GM21390 (cell line): ENCODE measurements at regions not wholly inside any gene's neighbourhood (a gene's known extent, or its start where the extent isn't known, plus 50 kb on each side); places are given as distances from the start of the nearest gene placed in this dataset.
"Not testable (repeated sequence)": the region's sequence is repeated elsewhere in the genome, so short reads cannot be mapped to it uniquely, and the experiment has no call there.

Experiments used
- ATAC-seq: cut with Tn5 transposase; IDR thresholded peaks from one replicate; pipeline ENCODE4 v1.9.1; 2021; ENCODE audit not compliant: unreplicated experiment

- peak; percentile 55 for ATAC-seq
Measured at GRCh38 chr10:52477305-52477704, 163.2 kb downstream of the DKK1 start.

- no peak for ATAC-seq
Measured at GRCh38 chr10:52479567-52479966, 165.5 kb downstream of the DKK1 start.

- ATAC-seq = no peak
Measured at GRCh38 chr10:52481986-52482555, 168.0 kb downstream of the DKK1 start.

- peak; percentile 88 for ATAC-seq
Measured at GRCh38 chr10:52483587-52483986, 169.5 kb downstream of the DKK1 start.

GRCh38 chr10:52484206-52485065 is 170.4 kb downstream of the DKK1 start:
- ATAC-seq = no peak

- ATAC-seq = no peak
Measured at GRCh38 chr10:52485462-52485861, 171.4 kb downstream of the DKK1 start.

GRCh38 chr10:52486840-52487611 is 172.9 kb downstream of the DKK1 start:
- ATAC-seq = no peak

- ATAC-seq = no peak
Measured at GRCh38 chr10:52488606-52489485, 174.8 kb downstream of the DKK1 start.

- no peak for ATAC-seq
Measured at GRCh38 chr10:52491246-52491995, 177.3 kb downstream of the DKK1 start.

- no peak for ATAC-seq
Measured at GRCh38 chr10:52499281-52499680, 185.2 kb downstream of the DKK1 start.

GRCh38 chr10:52500476-52500875 is 186.4 kb downstream of the DKK1 start:
- ATAC-seq = no peak

GRCh38 chr10:52502237-52502636 is 188.2 kb downstream of the DKK1 start:
- ATAC-seq = no peak

GRCh38 chr10:52505341-52505740 is 191.3 kb downstream of the DKK1 start:
- not testable (repeated sequence) for ATAC-seq

GRCh38 chr10:52514481-52514880 is 200.4 kb downstream of the DKK1 start:
- ATAC-seq = no peak

GRCh38 chr10:52517012-52517411 is 202.9 kb downstream of the DKK1 start:
- ATAC-seq = no peak

- ATAC-seq = no peak
Measured at GRCh38 chr10:52523696-52524095, 209.6 kb downstream of the DKK1 start.

GRCh38 chr10:52525761-52526160 is 211.7 kb downstream of the DKK1 start:
- no peak for ATAC-seq

- no peak for ATAC-seq
Measured at GRCh38 chr10:52526251-52526823, 212.3 kb downstream of the DKK1 start.

GRCh38 chr10:52532650-52533290 is 218.7 kb downstream of the DKK1 start:
- ATAC-seq = no peak
